Activated CD4-positive, alpha-beta memory T cell treated with anti-CD3 and anti-CD28 coated beads for 36 hours (primary cell): ENCODE measurements at regions not wholly inside any gene's neighbourhood (a gene's known extent, or its start where the extent isn't known, plus 50 kb on each side); places are given as distances from the start of the nearest gene placed in this dataset.
A peak's percentile ranks its signal among the peaks of the same experiment; 100 is the strongest.

Experiments used
- CTCF ChIA-PET: fragments of 350-600 bp; sonication (Branson Sonifier 250); formaldehyde crosslinking; loops from one replicate; lab custom pipeline; 2021; ENCODE audit warnings: antibody characterized with exemption, inconsistent platforms; lab: Charles Lee
- POLR2A ChIA-PET: fragments of 350-600 bp; sonication (Branson Sonifier 250); formaldehyde crosslinking; loops from one replicate; lab custom pipeline; 2021; ENCODE audit warnings: antibody characterized with exemption; lab: Charles Lee
- DNase-seq: peaks from one replicate; pipeline ENCODE4 v3.0.0-alpha.2; 2020
- H3K27ac Mint-ChIP-seq: one replicate; pipeline ENCODE4 v1.8.0; 2021; ENCODE audit warnings: mixed read lengths
- H3K27me3 Mint-ChIP-seq: one replicate; pipeline ENCODE4 v1.8.0; 2021; ENCODE audit warnings: mixed read lengths
- H3K36me3 Mint-ChIP-seq: one replicate; pipeline ENCODE4 v1.8.0; 2021; ENCODE audit warnings: mixed read lengths
- H3K4me1 Mint-ChIP-seq: one replicate; pipeline ENCODE4 v1.8.0; 2021; ENCODE audit warnings: low read depth, mixed read lengths
- H3K4me3 Mint-ChIP-seq: one replicate; pipeline ENCODE4 v1.8.0; 2021; ENCODE audit warnings: mild to moderate bottlenecking, mixed read lengths
- H3K9me3 Mint-ChIP-seq: one replicate; pipeline ENCODE4 v1.8.0; 2021; ENCODE audit warnings: mixed read lengths
- intact Hi-C: fragments of 100-400 bp; cut with micrococcal nuclease; formaldehyde crosslinking; loops from one replicate; pipeline ENCODE4 v1.15.1; 2023

DNA sequence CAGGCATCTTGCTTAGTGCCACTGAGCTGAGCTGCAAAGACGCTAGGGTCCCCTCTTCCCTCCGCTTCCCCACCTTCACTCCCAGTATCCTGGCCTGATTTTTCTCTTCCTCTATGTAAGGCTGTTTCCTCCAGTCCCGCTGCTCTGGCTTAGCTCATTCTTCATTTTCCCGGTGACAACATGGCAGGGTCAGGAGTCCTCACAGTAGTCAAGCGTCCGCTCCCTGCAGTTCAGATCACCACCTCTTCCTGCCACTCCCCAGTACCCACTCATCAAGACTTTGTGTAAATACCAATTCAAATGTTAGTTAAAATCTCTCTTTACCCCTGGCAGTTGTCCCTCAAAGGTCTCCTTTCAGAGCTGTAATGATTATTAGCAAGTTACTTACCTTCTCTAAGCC lies 650.4 kb upstream of the CELF2 start:
- CTCF ChIA-PET = no interaction called here
- intact Hi-C loops = no loop called here

GRCh38 chr10:10368951-10369576 lies 648.6 kb upstream of the CELF2 start:
- ChIA-PET CTCF (no interaction called here), POLR2A (no interaction called here)
- H3K4me3 Mint-ChIP-seq = no peak overlapping the region
- H3K9me3 Mint-ChIP-seq = no peaks in the 10 kb centered on the region
- H3K27ac Mint-ChIP-seq = no peak overlapping the region
- H3K4me1 Mint-ChIP-seq = no peaks in the 10 kb centered on the region
- intact Hi-C loops = no loop called here
- no peaks in the 10 kb centered on the region for H3K36me3 Mint-ChIP-seq
- H3K27me3 Mint-ChIP-seq = peaks cover 3% of the 10 kb centered on the region
- no peak for DNase-seq

More for the DNA sequence above, 650.4 kb upstream of the CELF2 start:
- Mint-ChIP-seq H3K27me3 (peaks cover 4% of the 10 kb centered on the region), H3K4me1 (no peaks in the 10 kb centered on the region), H3K36me3 (no peaks in the 10 kb centered on the region), H3K27ac (no peak overlapping the region), H3K9me3 (no peaks in the 10 kb centered on the region), H3K4me3 (no peak overlapping the region)
- POLR2A ChIA-PET = no interaction called here
- no peak for DNase-seq

GRCh38 chr10:10385831-10386230 lies 631.8 kb upstream of the CELF2 start:
- no peak for DNase-seq
- CTCF ChIA-PET = no interaction called here
- intact Hi-C loops = no loop called here
- no peak overlapping the region for H3K4me3 Mint-ChIP-seq
- POLR2A ChIA-PET = no interaction called here
- no peaks in the 10 kb centered on the region for H3K4me1 Mint-ChIP-seq
- H3K27ac Mint-ChIP-seq = no peak overlapping the region
- no peaks in the 10 kb centered on the region for H3K9me3 Mint-ChIP-seq
- H3K27me3 Mint-ChIP-seq = peaks cover 7% of the 10 kb centered on the region
- no peaks in the 10 kb centered on the region for H3K36me3 Mint-ChIP-seq

- DNase-seq = no peak
- ChIA-PET CTCF (no interaction called here), POLR2A (no interaction called here)
- Mint-ChIP-seq H3K4me3 (no peak overlapping the region), H3K36me3 (no peaks in the 10 kb centered on the region), H3K27me3 (peaks cover 11% of the 10 kb centered on the region), H3K4me1 (no peaks in the 10 kb centered on the region), H3K27ac (no peak overlapping the region), H3K9me3 (no peaks in the 10 kb centered on the region)
- intact Hi-C loops = no loop called here
Observed at GRCh38 chr10:10389182-10389581, 628.5 kb upstream of the CELF2 start.

DNA sequence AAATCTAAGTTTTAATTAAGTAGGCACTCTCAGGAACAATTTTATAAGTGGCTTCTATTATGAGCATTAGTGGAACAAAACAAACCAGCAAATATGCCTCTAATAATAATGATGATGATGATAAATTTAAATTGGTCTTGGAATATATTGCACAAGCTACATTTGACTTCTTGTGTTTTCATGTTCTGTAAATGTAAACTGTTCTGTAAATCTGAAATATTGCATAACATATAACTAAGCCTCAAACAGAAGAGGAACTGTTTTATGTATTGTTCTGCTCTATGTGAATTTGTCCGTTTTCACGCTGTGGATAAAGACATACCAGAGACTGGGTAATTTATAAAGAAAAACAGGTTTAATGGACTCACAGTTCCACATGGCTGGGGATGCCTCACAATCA lies 625.2 kb upstream of the CELF2 start:
- intact Hi-C loops = no loop called here
- Mint-ChIP-seq H3K4me3 (no peak overlapping the region), H3K4me1 (no peaks in the 10 kb centered on the region), H3K36me3 (no peaks in the 10 kb centered on the region), H3K9me3 (no peaks in the 10 kb centered on the region), H3K27ac (no peak overlapping the region), H3K27me3 (peaks cover 16% of the 10 kb centered on the region)
- ChIA-PET POLR2A (no interaction called here), CTCF (no interaction called here)
- DNase-seq = no peak

DNA sequence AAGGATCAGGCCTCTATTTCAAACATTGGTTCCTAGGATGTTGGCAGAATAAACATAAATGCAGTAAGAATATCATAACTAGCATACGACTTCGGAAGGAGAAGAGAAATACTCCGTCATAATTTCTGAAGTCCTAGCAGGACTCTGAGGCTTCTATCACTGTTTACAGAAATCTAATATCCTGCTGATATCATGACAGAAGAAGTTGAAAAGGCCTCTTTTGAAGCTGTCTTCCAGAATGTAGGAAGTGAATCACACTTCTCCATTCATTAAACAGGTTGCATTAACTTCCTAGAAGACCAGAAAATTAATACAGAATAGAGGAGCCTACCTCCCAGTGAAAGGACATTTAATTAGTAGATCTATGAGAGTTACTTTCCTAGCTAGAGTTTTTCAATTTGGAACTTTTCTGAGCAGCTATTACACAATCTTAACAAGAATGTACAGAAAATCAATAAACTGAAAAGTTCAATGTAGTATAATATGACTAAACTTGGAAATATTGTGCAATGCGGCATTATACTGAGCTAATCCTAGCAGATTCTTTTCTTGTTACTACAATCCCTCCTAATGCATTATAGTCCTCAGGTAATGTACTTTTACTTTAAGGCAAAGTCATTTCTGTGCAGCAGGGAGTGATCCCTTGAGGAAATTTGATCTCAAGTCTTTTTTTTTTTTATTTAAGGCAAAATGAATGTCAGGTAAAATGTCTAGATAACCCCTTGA lies 622.6 kb upstream of the CELF2 start:
- Mint-ChIP-seq H3K4me1 (no peaks in the 10 kb centered on the region), H3K36me3 (no peaks in the 10 kb centered on the region), H3K4me3 (no peak overlapping the region), H3K9me3 (no peaks in the 10 kb centered on the region), H3K27me3 (peaks cover 16% of the 10 kb centered on the region), H3K27ac (no peak overlapping the region)
- POLR2A ChIA-PET = no interaction called here
- intact Hi-C loops = no loop called here
- CTCF ChIA-PET = no interaction called here
- DNase-seq = no peak

DNA sequence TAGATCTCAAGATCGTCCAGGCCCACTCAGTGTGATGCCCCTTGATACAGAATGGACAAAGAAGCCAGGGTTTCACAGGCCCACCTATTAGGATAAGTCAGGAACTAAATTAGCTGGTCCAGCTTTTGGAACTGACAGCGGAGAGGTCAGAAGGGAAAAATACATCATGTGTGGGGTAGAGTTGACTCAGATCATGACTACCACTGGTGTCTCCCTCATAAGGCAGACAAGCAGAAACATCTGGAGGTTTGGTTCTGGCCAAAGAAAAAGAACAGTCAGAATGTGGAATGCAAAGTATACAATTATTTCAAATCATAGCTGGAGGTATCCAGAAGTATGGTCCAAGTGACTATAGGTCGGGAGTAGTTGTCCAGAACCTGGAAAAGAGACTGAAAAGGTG lies 621.1 kb upstream of the CELF2 start:
- intact Hi-C loops = no loop called here
- no peak for DNase-seq

GRCh38 chr10:10397906-10398305 lies 619.8 kb upstream of the CELF2 start:
- Mint-ChIP-seq H3K4me3 (no peak overlapping the region), H3K36me3 (no peaks in the 10 kb centered on the region), H3K4me1 (no peaks in the 10 kb centered on the region), H3K27me3 (peaks cover 6% of the 10 kb centered on the region), H3K9me3 (no peaks in the 10 kb centered on the region), H3K27ac (no peak overlapping the region)
- no peak for DNase-seq
- intact Hi-C loops = no loop called here
- POLR2A ChIA-PET = no interaction called here
- CTCF ChIA-PET = interaction anchor here (0.5 kb wide), 1 partner anchor 763 kb away, joined by 3 read pairs; no protein-coding TSS in a partner anchor

More for the DNA sequence above, 621.1 kb upstream of the CELF2 start:
- peaks cover 7% of the 10 kb centered on the region for H3K27me3 Mint-ChIP-seq
- no peak overlapping the region for H3K27ac Mint-ChIP-seq
- CTCF ChIA-PET = no interaction called here
- H3K9me3 Mint-ChIP-seq = no peaks in the 10 kb centered on the region
- H3K4me3 Mint-ChIP-seq = no peak overlapping the region
- no peaks in the 10 kb centered on the region for H3K4me1 Mint-ChIP-seq
- POLR2A ChIA-PET = no interaction called here
- no peaks in the 10 kb centered on the region for H3K36me3 Mint-ChIP-seq

GRCh38 chr10:10403762-10404161 lies 613.9 kb upstream of the CELF2 start:
- Mint-ChIP-seq H3K27me3 (peaks cover 6% of the 10 kb centered on the region), H3K9me3 (no peaks in the 10 kb centered on the region), H3K4me3 (no peak overlapping the region), H3K36me3 (no peaks in the 10 kb centered on the region), H3K27ac (no peak overlapping the region), H3K4me1 (no peaks in the 10 kb centered on the region)
- CTCF ChIA-PET = no interaction called here
- no peak for DNase-seq
- intact Hi-C loops = no loop called here
- POLR2A ChIA-PET = no interaction called here

DNA sequence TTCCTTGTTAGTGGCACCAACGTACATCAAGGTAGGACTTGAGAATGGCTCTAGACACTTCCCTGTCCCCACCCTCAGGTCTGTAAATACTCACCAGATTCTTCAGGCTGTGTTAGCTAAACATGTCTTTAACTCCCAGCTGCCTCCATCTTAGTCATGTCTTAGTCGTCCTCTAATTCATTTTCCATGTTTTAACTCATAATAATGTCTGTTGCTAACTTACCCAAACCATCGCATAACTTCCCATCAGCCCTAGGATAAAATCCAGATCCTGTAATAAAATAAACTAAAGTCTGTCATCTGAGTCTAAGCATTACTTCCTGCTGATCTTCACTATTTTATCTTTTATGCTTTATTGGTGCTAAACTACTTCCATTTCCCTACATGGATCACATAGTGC lies 600.0 kb upstream of the CELF2 start:
- intact Hi-C loops = no loop called here
- no peak overlapping the region for H3K4me3 Mint-ChIP-seq
- peaks cover 23% of the 10 kb centered on the region for H3K4me1 Mint-ChIP-seq
- no peaks in the 10 kb centered on the region for H3K9me3 Mint-ChIP-seq
- POLR2A ChIA-PET = no interaction called here
- H3K27me3 Mint-ChIP-seq = peaks cover 3% of the 10 kb centered on the region
- no peaks in the 10 kb centered on the region for H3K36me3 Mint-ChIP-seq
- CTCF ChIA-PET = no interaction called here
- DNase-seq = no peak
- H3K27ac Mint-ChIP-seq = no peak overlapping the region

- ChIA-PET POLR2A (no interaction called here), CTCF (no interaction called here)
- no peaks in the 10 kb centered on the region for H3K9me3 Mint-ChIP-seq
- H3K27ac Mint-ChIP-seq = no peak overlapping the region
- no peaks in the 10 kb centered on the region for H3K36me3 Mint-ChIP-seq
- peaks cover 3% of the 10 kb centered on the region for H3K27me3 Mint-ChIP-seq
- intact Hi-C loops = no loop called here
- H3K4me3 Mint-ChIP-seq = no peak overlapping the region
- H3K4me1 Mint-ChIP-seq = peaks cover 23% of the 10 kb centered on the region
- peak; percentile 27 for DNase-seq
Observed at GRCh38 chr10:10418387-10418786, 599.3 kb upstream of the CELF2 start.

DNA sequence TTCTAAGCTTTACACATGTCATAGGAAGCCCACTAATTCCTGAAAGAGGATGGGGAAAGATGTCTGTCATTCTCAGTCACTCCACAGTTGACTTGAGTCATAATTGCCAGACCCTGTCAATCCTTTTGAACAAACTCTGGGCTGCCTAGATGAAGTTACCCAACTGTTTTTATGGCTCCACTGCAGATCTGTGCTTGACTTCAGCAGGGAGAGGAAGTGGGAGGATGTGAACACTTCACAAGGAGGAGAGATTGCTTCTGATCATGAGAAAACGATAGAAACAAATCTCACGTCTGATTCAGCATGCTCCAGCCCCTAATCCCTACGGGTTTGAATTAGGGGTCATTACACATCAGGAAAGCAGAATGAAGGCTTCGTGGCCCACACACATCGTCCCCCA lies 596.6 kb upstream of the CELF2 start:
- Mint-ChIP-seq H3K4me3 (no peak overlapping the region), H3K36me3 (no peaks in the 10 kb centered on the region), H3K27ac (no peak overlapping the region), H3K4me1 (peaks cover 23% of the 10 kb centered on the region), H3K9me3 (no peaks in the 10 kb centered on the region), H3K27me3 (peaks cover 6% of the 10 kb centered on the region)
- CTCF ChIA-PET = no interaction called here
- DNase-seq = no peak
- intact Hi-C loops = no loop called here
- POLR2A ChIA-PET = no interaction called here
